ENCODE measurements at regions not wholly inside any gene's neighbourhood (a gene's known extent, or its start where the extent isn't known, plus 50 kb on each side); places are given as distances from the start of the nearest gene placed in this dataset.

DNA sequence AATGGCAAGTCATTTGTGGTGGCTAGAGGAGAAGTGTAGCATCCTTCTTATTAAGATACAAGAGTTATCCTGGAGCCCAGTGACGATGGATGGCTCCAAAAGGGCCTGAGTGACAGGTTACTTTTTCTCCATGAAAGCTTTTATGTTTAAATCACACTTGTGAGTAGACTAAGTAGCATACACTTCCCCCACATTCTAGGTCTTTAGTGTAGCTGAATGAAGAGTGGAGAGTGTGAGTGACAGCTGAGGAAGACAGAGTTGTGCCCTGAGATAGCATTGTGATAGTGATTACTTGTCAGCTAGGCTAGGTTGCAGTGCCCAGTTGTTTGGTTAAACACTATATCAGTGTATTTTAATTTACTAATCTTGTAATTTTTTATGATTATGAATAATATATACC is 337.8 kb downstream of the TENT4A start:
- H3K27ac ChIP-seq (ENCODE audit: low read length, poor library complexity, severe bottlenecking): no peak overlapping the region
- H3K14ac ChIP-seq (ENCODE audit: low read length in 2 of 2): no peak overlapping the region
- H2BK12ac ChIP-seq (ENCODE audit: low read length in 2 of 2): no peak overlapping the region
- no peaks in the 10 kb centered on the region for H3K4me1 ChIP-seq (ENCODE audit: control insufficient read depth, insufficient read depth, low read depth, low read length)
- no peak overlapping the region for H3K18ac ChIP-seq (ENCODE audit: low read depth in 1 of 2, low read length in 2 of 2)
- H2BK120ac ChIP-seq (ENCODE audit: low read depth, low read length): no peak overlapping the region
- no peak overlapping the region for H2BK15ac ChIP-seq (ENCODE audit: low read depth, poor library complexity, severe bottlenecking)
- no peak overlapping the region for H3K4me3 ChIP-seq (ENCODE audit: insufficient read depth in 1 of 2, low read depth in 1 of 2, low read length in 2 of 2)
- H3K9ac ChIP-seq (ENCODE audit: low read length): no peak overlapping the region
- DNase-seq: no peak
- no peaks in the 10 kb centered on the region for H3K36me3 ChIP-seq (ENCODE audit: control insufficient read depth in 1 of 2, insufficient read depth in 2 of 2, low read depth in 1 of 2, low read length in 2 of 2)
- no peak overlapping the region for H3K23ac ChIP-seq (ENCODE audit: low read length in 2 of 2)
- no peaks in the 10 kb centered on the region for H3K27me3 ChIP-seq (ENCODE audit: control insufficient read depth in 1 of 2, insufficient read depth in 1 of 2, low read length in 2 of 2)
- no peak overlapping the region for H3K4ac ChIP-seq (ENCODE audit: low read depth in 1 of 2, low read length in 2 of 2)
- H2AK5ac ChIP-seq (ENCODE audit: low read length, severe bottlenecking): no peak overlapping the region
- no peak overlapping the region for H4K91ac ChIP-seq (ENCODE audit: low read length)
- no peak overlapping the region for H3K4me2 ChIP-seq (ENCODE audit: low read length, poor library complexity, severe bottlenecking)
- H3K9me3 ChIP-seq (ENCODE audit: control insufficient read depth, low read length): no peaks in the 10 kb centered on the region
- no peaks in the 10 kb centered on the region for H3K79me1 ChIP-seq (replicated peaks; ENCODE audit: low read length, poor library complexity, severe bottlenecking)
- no peak overlapping the region for H2AFZ ChIP-seq (ENCODE audit: low read depth, low read length)
- H2BK5ac ChIP-seq (ENCODE audit: low read depth, low read length, poor library complexity, severe bottlenecking): no peak overlapping the region
- no peak overlapping the region for H4K8ac ChIP-seq (ENCODE audit: low read length)
- no CpG with 5 or more reads among the region's 1 CpG for WGBS

- H3K14ac ChIP-seq (ENCODE audit: low read length in 2 of 2): no peak overlapping the region
Measured at GRCh38 chr5:7053125-7053524, 339.9 kb downstream of the TENT4A start.

GRCh38 chr5:7053528-7054209 is 340.4 kb downstream of the TENT4A start:
- 100% methylated on average over 1 of the region's 3 CpGs for WGBS
- Histone ChIP-seq H2BK120ac (ENCODE audit: low read depth, low read length) (no peak overlapping the region), H2AK5ac (ENCODE audit: low read length, severe bottlenecking) (no peak overlapping the region), H3K23ac (ENCODE audit: low read length in 2 of 2) (no peak overlapping the region), H2AFZ (ENCODE audit: low read depth, low read length) (no peak overlapping the region), H3K79me1 (replicated peaks; ENCODE audit: low read length, poor library complexity, severe bottlenecking) (no peaks in the 10 kb centered on the region), H4K8ac (ENCODE audit: low read length) (no peak overlapping the region), H3K4me1 (ENCODE audit: control insufficient read depth, insufficient read depth, low read depth, low read length) (no peaks in the 10 kb centered on the region), H3K14ac (ENCODE audit: low read length in 2 of 2) (no peak overlapping the region), H3K4me3 (ENCODE audit: insufficient read depth in 1 of 2, low read depth in 1 of 2, low read length in 2 of 2) (no peak overlapping the region), H3K4me2 (ENCODE audit: low read length, poor library complexity, severe bottlenecking) (no peak overlapping the region), H3K27ac (ENCODE audit: low read length, poor library complexity, severe bottlenecking) (no peak overlapping the region), H3K27me3 (ENCODE audit: control insufficient read depth in 1 of 2, insufficient read depth in 1 of 2, low read length in 2 of 2) (no peaks in the 10 kb centered on the region), H3K4ac (ENCODE audit: low read depth in 1 of 2, low read length in 2 of 2) (no peak overlapping the region), H3K9ac (ENCODE audit: low read length) (no peak overlapping the region), H2BK15ac (ENCODE audit: low read depth, poor library complexity, severe bottlenecking) (no peak overlapping the region), H3K36me3 (ENCODE audit: control insufficient read depth in 1 of 2, insufficient read depth in 2 of 2, low read depth in 1 of 2, low read length in 2 of 2) (no peaks in the 10 kb centered on the region), H3K9me3 (ENCODE audit: control insufficient read depth, low read length) (no peaks in the 10 kb centered on the region), H3K18ac (ENCODE audit: low read depth in 1 of 2, low read length in 2 of 2) (no peak overlapping the region), H2BK5ac (ENCODE audit: low read depth, low read length, poor library complexity, severe bottlenecking) (no peak overlapping the region), H4K91ac (ENCODE audit: low read length) (no peak overlapping the region), H2BK12ac (ENCODE audit: low read length in 2 of 2) (no peak overlapping the region)
- no peak for DNase-seq

More at GRCh38 chr5:7053125-7053524, 339.9 kb downstream of the TENT4A start:
- no peaks in the 10 kb centered on the region for H3K4me1 ChIP-seq (ENCODE audit: control insufficient read depth, insufficient read depth, low read depth, low read length)
- no peak overlapping the region for H3K4me3 ChIP-seq (ENCODE audit: insufficient read depth in 1 of 2, low read depth in 1 of 2, low read length in 2 of 2)
- no peak for DNase-seq
- no peak overlapping the region for H3K23ac ChIP-seq (ENCODE audit: low read length in 2 of 2)
- no peak overlapping the region for H4K91ac ChIP-seq (ENCODE audit: low read length)
- no peak overlapping the region for H3K4ac ChIP-seq (ENCODE audit: low read depth in 1 of 2, low read length in 2 of 2)
- H2BK12ac ChIP-seq (ENCODE audit: low read length in 2 of 2): no peak overlapping the region
- no peak overlapping the region for H4K8ac ChIP-seq (ENCODE audit: low read length)
- H3K27me3 ChIP-seq (ENCODE audit: control insufficient read depth in 1 of 2, insufficient read depth in 1 of 2, low read length in 2 of 2): no peaks in the 10 kb centered on the region
- H3K9ac ChIP-seq (ENCODE audit: low read length): no peak overlapping the region
- no peak overlapping the region for H2BK120ac ChIP-seq (ENCODE audit: low read depth, low read length)
- H2AFZ ChIP-seq (ENCODE audit: low read depth, low read length): no peak overlapping the region
- no peaks in the 10 kb centered on the region for H3K36me3 ChIP-seq (ENCODE audit: control insufficient read depth in 1 of 2, insufficient read depth in 2 of 2, low read depth in 1 of 2, low read length in 2 of 2)
- H3K27ac ChIP-seq (ENCODE audit: low read length, poor library complexity, severe bottlenecking): no peak overlapping the region
- H3K79me1 ChIP-seq (replicated peaks; ENCODE audit: low read length, poor library complexity, severe bottlenecking): no peaks in the 10 kb centered on the region
- H3K4me2 ChIP-seq (ENCODE audit: low read length, poor library complexity, severe bottlenecking): no peak overlapping the region
- no peak overlapping the region for H2BK15ac ChIP-seq (ENCODE audit: low read depth, poor library complexity, severe bottlenecking)
- no peaks in the 10 kb centered on the region for H3K9me3 ChIP-seq (ENCODE audit: control insufficient read depth, low read length)
- no peak overlapping the region for H2AK5ac ChIP-seq (ENCODE audit: low read length, severe bottlenecking)
- H3K18ac ChIP-seq (ENCODE audit: low read depth in 1 of 2, low read length in 2 of 2): no peak overlapping the region
- H2BK5ac ChIP-seq (ENCODE audit: low read depth, low read length, poor library complexity, severe bottlenecking): no peak overlapping the region

DNA sequence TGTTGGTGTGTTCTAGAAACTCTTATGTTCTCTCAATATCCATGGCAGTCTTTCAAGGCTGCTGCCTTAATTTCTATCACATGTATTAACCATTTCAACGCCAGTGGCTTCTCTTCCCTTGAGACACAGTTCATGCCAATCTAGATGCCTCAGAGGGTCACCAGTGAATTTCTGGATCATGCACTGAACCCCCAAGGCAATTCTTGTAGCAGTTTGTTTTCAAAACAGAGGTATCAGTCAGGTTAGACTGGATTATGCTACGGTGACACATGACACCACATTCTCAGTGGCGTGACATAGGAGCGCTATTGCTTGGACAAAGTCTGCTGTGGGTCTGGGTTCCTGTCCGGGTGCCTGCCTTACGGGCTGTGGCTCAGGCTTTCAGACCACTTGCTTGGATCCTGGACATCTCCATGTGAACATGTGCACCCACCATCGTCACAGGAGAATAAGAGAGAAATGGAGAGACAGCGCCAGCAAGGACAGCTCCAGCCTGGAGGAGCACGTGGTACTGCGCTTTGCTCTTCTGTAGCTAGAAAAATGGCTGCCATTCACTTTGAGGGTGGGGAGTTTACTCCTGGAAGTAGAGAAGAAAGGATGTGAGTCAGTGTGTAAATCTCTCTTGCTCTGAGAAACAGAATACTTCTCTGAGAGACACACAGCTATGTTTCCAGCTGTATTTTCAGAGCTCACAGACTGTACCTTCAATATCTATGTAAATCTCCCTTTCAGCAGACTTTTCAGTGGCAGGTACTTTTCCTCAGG is 329.3 kb upstream of the ADCY2 start:
- DNase-seq: no peak
- H3K9ac ChIP-seq (ENCODE audit: low read length): no peak overlapping the region
- H2BK15ac ChIP-seq (ENCODE audit: low read depth, poor library complexity, severe bottlenecking): no peak overlapping the region
- no peak overlapping the region for H4K91ac ChIP-seq (ENCODE audit: low read length)
- no peak overlapping the region for H4K8ac ChIP-seq (ENCODE audit: low read length)
- no peaks in the 10 kb centered on the region for H3K79me1 ChIP-seq (replicated peaks; ENCODE audit: low read length, poor library complexity, severe bottlenecking)
- no peaks in the 10 kb centered on the region for H3K27me3 ChIP-seq (ENCODE audit: control insufficient read depth in 1 of 2, insufficient read depth in 1 of 2, low read length in 2 of 2)
- no peak overlapping the region for H3K4me2 ChIP-seq (ENCODE audit: low read length, poor library complexity, severe bottlenecking)
- H3K23ac ChIP-seq (ENCODE audit: low read length in 2 of 2): no peak overlapping the region
- no peak overlapping the region for H3K14ac ChIP-seq (ENCODE audit: low read length in 2 of 2)
- 82% methylated on average over 10 of the region's 10 CpGs for WGBS
- no peak overlapping the region for H3K4ac ChIP-seq (ENCODE audit: low read depth in 1 of 2, low read length in 2 of 2)
- no peak overlapping the region for H2AK5ac ChIP-seq (ENCODE audit: low read length, severe bottlenecking)
- no peak overlapping the region for H3K4me3 ChIP-seq (ENCODE audit: insufficient read depth in 1 of 2, low read depth in 1 of 2, low read length in 2 of 2)
- no peak overlapping the region for H2BK120ac ChIP-seq (ENCODE audit: low read depth, low read length)
- no peak overlapping the region for H2BK12ac ChIP-seq (ENCODE audit: low read length in 2 of 2)
- no peaks in the 10 kb centered on the region for H3K36me3 ChIP-seq (ENCODE audit: control insufficient read depth in 1 of 2, insufficient read depth in 2 of 2, low read depth in 1 of 2, low read length in 2 of 2)
- H3K4me1 ChIP-seq (ENCODE audit: control insufficient read depth, insufficient read depth, low read depth, low read length): no peaks in the 10 kb centered on the region
- H3K9me3 ChIP-seq (ENCODE audit: control insufficient read depth, low read length): no peaks in the 10 kb centered on the region
- no peak overlapping the region for H3K18ac ChIP-seq (ENCODE audit: low read depth in 1 of 2, low read length in 2 of 2)
- no peak overlapping the region for H2BK5ac ChIP-seq (ENCODE audit: low read depth, low read length, poor library complexity, severe bottlenecking)
- H2AFZ ChIP-seq (ENCODE audit: low read depth, low read length): no peak overlapping the region
- no peak overlapping the region for H3K27ac ChIP-seq (ENCODE audit: low read length, poor library complexity, severe bottlenecking)
